Hematopoietic multipotent progenitor cell treated with erythropoietin and hydrocortisone succinate and interleukin-3 and kit ligand, for 17 days (in vitro differentiated cells): ENCODE measurements at regions not wholly inside any gene's neighbourhood (a gene's known extent, or its start where the extent isn't known, plus 50 kb on each side); places are given as distances from the start of the nearest gene placed in this dataset.
A peak's percentile ranks its signal among the peaks of the same experiment; 100 is the strongest.

Experiments used
- DNase-seq: peaks from one replicate; pipeline ENCODE4 v3.0.0-alpha.2; 2015; ENCODE audit warnings: low spot score

DNA sequence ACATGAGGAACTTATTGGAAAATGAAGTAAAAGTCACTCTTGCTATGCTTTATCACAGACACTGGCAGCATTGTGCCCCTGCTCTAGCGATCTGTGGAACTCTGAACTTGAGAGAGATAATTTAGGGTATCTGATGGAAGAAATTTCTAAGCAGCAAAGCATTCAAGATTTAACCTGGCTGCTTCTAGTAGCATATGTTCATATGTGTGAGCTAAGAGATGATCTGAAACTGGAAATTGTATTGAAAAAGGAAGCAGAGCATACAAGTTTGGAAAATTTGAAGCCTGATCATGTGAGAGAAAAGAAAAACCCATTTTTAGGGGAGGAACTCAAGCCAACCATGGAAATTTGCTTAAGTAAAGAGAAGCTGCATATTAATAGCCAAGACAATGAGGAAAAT, 657.7 kb downstream of the TRAM1L1 start:
- DNase-seq = no peak

DNA sequence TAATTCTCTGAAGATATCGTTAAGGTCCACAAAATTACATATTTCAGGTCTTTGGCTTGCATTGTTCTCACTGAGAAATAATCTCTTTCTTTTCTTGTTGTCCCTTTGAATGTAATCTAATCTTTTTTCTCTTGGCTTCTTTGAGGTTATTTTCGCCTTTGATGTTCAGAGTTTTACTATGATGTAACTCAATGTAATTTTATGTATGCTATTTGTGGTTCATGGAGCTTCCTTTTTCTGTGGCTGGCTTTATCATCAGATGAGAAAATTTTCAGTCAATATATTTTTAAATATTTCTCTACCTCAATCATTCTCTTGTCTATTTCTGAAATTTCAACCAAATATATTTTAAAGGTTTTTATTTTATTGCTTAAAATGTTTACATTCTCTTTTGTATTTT, 672.2 kb downstream of the TRAM1L1 start:
- no peak for DNase-seq

DNA sequence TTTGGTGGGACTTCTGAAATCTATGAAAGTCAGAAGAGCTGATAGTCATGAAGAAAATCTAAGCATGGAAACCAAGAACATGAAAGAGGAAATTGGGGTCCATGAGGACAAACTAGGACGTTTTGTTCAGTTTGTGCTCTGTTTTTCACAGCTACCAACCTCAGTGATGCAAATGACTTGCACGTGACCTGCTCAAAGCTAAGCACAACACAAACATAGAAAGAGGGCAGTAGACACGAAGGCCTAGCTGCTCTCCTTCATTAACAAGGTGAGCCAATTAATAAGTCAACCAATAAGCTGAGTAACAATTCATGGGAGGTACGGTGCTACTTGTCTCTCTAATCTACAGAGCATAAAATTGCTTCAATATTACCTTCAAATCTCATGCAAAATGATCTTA, 684.1 kb downstream of the TRAM1L1 start:
- DNase-seq = no peak

DNA sequence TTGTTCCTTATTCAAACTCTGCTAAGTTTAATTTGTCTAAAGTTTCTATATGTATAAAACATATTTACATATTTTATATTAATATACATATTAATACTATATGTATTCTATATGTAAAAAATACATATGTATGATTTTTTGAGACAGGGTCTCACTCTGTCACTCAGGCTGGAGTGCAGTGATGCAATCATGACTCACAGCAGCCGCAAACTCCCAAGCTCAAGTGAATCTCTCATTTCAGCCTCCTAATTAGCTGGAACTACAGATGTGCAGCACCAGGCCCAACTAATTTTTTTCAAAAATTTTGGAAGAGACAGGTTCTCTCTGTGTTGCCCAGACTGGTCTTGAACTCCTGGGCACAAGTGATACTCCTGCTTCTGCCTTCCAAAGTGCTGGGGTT, 684.9 kb downstream of the TRAM1L1 start:
- DNase-seq = no peak

DNA sequence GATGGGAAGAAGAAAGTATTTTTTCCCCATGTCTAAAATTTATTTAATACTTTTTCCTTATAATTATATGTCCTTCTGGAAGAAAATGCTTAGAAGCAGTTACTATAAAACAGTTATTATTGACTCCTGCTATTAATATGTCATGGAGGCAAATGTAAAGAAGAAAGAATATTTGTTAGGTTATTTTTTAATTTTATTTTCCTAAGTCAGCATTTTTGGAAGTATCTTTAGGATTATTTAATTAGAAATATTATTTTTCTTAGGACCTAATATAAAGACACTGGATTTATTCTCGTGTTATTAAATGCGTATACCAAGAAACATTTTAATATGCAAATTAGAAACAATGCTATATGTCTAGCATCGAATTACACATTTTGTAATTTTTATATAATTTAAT, 687.7 kb downstream of the TRAM1L1 start:
- no peak for DNase-seq

DNA sequence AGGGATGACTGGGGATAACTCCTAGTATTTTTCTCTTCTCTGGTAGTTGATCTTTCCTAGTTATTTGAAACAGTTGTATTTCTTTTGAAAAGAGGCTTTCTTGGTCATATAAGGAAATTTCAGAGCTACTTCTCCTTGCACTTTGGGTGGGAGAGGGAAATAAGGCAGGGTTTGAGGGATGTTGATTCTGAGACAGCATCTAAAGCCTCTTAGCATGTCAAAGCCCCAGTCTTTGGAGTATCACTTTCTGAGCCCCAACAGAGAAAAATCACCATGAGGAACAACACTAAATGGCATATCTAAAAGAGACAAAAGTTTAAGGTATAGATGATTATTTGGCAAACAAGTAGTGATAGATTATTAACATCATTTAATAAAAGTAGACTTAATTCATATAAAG, 688.1 kb downstream of the TRAM1L1 start:
- no peak for DNase-seq

DNA sequence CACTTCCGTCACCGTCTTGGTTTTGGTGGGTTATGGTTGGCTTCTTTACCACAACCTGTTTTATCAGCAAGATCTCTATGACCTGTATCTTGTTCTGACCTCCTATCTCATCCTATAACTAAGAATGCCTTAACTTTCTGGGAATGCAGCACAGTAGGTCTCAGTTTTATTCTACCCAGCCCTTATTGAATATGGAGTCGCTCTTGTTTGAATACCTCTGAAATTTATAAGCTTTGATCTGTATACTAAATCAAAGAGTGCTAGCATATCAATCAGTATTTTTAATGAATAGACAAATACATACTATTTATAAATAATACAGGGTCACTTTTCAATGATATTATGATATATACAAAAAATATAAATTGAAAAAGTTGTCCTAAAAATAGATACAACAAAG, 690.0 kb downstream of the TRAM1L1 start:
- no peak for DNase-seq

DNA sequence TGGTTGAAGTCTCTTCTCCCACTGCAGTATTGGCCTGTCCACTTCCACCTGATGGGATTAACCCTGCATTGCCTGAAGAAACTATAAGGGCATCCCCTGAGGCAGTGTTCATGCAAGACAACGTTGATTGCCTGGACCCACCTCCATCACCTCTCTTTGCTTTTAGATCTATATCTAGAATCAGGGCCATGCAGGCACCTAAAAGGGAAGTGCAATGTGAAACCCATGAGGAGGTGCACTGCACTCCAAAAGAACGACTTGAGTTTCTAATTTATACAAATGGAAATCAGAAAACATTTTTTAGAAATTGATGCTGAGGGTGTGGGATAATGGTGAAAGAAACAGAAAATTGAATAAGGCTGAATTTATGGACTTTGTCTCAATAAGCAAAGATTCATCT, 694.4 kb downstream of the TRAM1L1 start:
- no peak for DNase-seq

DNA sequence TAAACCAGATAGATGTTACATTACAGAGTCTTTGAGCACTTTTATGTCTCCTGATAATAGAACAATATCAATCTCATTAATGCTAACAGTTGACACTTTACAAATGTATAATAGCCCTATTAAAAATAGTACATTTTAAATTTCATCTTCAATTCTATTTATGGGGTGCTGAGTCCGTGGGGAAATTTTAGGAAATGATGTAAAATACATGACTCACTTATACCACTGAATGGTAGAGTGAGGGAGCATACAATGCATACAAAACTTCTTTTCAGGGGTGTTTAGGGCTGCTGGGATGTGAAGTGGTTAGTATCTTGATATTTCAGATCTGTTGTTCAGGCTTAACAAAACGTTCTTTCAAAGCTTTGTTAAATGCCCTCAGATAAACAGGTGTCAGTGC, 696.2 kb downstream of the TRAM1L1 start:
- no peak for DNase-seq

DNA sequence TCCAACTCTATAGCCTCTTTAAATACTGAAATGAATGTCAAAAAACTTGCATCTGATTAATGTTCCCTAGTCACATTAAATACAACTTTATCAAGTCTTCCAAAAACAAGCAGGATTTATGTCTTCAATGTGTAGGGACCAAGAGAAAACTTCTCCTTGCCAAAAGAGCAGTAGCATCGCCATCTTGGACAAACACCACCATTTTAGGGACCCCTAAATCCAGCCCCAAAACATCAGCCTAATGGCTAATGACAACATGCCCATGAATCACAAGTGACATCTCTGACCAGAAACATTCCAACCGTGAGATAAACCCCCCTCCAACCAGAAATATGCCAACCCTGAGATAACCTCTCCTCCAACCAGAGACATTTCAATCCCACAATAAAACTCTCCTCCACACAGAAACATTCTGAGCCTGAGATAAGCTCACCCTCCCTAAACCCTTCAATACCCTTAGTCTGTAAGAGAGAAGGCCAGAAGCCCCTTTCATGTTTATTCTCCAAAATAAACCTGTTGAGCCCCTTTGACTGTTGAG, 697.4 kb downstream of the TRAM1L1 start:
- no peak for DNase-seq

DNA sequence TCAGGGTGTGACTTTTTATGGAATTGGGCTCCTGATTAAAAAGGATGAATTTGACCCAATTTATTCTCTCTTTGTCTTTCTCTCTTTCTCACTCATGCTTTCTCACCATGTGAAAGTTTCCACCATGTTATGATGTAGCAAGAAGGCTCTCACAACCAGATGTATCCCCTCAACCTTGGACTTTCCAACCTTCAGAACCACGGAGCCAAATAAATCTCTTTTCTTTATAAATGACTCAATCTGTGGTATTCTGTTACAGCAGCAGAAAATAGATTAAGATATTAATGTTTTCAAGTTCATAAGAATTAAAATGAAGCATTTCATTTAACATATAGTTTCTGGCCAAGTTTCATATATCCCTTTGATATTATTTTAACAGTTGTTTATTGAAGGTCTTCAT, 698.5 kb downstream of the TRAM1L1 start:
- DNase-seq = no peak

DNA sequence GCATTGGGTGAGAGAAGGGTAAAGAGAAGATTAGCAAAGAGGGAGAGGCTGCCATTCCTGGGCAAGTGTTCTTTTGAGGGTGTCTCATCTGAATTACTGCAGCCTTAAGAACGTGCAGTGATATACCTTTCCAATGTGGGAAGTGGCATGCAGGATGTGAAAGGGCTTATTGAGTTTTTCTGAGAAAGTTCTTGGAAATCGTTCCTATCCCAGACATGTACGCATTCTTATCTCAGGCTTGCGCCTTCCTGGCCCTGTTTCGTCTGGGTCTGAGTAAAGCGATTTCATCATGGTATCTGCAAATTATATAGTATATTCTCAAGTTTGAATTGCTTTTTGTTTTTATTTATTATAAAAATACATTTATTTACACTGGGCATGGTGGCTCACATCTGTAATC, 699.8 kb downstream of the TRAM1L1 start:
- no peak for DNase-seq

DNA sequence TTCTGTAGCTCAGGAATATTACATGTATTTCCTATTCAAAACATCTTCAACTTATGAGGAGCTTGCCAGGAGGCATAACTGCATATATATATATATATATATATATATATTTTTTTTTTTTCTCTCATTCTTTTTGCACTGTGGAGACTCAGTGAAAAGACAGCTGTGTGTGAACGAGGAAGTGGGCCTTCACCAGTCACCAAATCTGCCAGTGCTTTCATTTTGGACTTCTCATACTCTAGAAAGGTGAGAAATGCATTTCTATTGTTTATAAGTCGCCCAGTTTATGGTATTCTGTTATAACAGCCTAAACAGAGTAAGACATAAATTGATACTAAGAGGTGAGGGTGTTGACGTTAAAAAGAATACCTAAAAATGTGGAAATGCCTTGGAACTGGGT, 710.6 kb downstream of the TRAM1L1 start:
- DNase-seq = no peak

DNA sequence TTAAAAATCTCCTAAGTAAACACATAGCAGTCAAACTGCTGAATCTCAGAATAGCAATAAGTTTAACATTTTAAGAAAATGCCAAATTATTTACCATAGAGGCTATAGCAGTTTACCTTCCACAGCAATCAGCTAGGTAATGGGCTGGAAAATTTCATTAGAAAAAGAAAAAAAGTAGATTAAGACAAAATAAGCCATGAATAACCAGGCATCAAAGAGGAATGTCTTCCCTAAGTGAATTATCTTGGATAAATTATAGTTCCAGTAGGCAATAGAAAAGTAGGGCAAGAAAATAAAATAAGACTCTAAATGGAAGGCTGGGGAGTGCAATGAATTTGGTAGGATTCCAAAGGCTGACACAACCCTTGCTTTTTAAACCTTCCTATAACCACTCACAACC, 722.8 kb downstream of the TRAM1L1 start:
- no peak for DNase-seq

DNA sequence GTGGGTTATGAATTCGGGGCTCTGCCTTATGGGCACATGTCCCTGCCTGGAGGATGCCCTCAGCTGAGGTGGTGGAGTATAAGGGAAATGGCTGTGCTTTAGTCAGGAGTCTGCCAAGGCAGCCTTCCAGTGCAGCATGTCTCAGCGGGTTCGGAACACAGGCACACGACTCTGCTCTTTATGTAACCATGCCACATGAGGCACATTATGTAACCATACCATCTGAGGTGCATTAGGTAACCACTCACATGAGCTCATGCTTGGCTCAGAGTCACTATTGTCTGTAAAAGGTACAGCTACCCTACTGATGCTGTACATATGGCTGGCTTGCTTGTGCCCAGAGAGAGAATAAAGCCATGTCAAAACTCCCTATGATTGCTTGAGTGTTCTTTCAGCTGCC, 723.6 kb downstream of the TRAM1L1 start:
- DNase-seq = no peak

DNA sequence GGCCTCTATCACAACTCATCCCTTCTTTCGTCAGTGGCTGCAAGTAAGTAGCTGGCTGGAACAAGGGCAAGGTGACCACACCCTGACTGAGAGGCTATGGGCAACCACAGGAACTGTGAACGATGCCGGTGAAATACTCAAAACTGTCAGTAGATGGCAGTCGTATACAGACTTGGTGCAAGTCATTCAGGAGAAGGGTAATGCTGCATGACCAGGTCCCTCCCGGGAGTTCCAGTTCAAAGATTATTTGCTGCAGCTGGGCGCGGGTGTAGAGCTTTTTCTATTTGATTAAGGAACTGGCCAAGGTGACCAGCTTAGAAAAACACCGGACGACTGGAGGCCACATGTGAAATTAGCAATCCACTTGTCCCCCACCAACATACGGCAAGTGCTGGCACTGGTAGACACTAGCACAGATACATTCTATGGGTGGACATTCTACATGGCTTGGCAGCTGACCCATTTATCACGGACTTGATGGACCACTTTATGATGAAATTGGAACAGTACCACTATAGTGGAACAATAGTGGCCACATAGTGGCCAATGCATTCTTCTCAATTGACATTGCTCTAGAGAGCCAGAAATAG, 726.6 kb downstream of the TRAM1L1 start:
- DNase-seq = peak; percentile 40

DNA sequence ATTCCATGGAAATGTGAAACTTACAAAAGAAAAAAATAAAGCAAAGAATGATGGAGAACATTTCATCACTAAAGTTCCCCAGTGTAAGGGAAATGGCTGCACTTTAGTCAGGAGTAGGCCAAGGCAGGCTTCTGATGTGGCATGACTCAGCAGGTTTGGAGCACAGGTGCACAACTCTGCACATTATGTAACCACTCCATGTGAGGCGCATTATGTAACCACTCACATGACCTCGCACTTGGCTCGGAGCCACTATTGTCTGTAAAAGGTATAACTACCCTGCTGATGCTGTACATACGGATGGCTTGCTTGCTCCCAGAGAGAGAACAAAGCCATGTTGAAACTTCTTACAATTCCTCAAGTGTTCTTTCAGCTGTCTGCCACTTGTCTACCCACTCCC, 727.6 kb downstream of the TRAM1L1 start:
- DNase-seq = no peak

DNA sequence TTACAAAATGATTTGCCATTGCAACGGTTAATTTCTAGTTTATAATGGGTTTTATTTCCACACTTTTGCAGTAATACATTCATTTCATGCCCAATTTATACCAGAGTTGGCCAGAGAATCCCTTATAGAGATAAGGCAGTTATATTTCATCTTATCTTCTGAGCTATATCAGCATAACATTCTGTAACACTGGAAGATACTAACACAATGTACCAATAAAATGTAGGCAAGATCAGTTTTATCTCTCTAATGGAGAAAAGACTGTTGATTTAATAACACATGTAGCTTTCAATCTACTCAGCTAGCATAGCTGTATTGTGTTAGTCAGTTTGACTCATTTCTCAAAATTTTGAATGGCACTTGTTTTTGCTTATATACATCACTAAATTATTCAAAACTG, 738.6 kb downstream of the TRAM1L1 start:
- DNase-seq = no peak

DNA sequence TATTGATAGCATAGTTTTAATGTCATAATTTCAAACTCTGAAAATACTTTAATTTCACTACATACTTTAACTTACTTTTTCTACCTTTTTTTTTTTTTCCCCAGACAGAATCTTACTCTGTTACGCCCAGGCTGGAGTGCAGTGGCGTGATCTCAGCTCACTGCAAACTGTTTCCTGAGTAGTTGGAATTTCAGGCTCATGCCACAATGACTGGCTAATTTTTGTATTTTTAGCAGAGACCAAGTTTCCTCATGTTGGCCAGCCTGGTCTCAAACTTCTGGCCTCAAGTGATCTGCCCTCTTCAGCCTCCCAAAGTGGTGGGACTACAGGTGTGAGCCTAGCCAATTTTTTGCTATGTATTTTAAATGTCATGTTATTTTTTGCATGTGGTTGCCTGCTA, 741.6 kb downstream of the TRAM1L1 start:
- DNase-seq = no peak

DNA sequence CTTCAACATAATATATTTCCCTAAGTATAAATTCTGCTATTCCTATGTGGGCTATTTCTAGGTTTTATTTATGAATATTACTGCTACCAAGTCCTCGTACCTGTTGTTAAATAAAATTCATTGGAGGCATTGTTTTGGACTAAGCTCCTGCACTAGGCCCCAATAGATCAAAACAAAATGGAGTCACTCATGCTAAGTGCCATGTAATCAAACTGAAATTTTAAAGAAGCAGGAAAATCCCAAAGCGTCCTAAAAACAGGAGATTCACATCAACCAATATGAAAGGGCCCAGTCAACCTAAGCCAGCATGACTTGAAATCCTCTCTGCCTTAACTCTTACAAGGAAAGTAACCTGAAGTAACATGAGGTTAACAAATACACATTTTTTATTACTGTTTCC, 743.2 kb downstream of the TRAM1L1 start:
- no peak for DNase-seq

DNA sequence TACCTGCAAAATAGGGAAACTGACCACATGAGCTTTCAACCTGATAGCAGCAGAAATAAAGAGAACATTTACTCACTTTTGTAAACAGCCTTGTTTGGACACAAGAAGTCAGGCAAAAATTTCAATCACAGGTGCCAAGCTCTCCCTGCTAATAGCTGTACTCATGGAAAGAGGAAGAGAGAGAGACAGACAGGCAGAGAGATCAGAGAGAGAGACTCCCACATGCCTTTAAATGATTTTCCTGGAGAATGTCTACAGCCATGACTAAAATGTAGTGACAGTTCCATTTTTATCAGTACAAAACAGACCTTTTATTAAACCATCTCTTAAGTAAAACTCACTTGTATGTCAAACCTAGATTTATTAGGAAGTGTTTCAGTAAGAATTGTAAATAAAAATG, 752.9 kb downstream of the TRAM1L1 start:
- no peak for DNase-seq

DNA sequence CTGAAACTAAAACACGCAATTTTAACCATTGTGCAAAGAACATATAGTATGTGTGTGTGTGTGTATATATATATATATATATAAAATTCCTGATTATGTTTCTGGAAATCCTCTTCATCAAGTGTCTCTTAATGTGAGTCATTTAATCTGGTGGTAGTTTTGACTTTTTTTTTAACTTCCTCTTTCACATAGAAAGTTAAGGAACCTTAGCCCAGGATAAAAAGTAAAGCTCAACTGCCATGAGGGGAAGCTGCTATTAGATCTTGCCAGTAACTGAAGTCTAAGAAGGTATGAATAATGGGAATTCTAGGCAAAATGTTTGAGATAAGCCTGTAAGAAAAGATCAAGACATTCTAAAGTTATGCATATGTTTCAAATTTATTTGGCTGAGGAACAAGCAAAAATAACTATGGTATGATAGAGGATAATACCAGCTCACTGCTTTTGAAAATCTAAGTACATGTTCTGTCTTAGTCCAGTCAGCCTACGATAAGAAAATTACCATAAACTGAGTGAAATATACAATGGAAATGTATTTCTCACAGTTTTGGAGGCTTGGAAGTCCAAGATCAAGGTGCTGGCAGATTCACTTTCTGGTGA, 757.0 kb downstream of the TRAM1L1 start:
- DNase-seq = no peak

DNA sequence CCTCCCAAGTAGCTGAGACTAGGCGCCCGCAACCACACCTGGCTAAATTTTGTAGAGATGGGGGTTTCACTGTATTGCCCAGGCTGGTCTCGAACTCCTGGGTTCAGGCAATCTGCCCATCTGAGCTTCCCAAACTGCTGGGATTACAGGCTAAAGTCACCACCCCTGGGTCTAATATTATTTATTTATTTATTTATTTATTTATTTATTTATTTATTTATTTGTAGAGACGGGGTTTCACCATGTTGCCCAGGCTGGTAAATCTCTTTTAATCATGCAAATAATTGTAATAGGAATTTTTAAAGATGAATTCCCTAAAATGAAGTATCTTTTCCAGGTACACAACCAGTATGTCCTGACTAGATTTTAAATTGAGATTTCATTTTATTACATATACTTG, 761.8 kb downstream of the TRAM1L1 start:
- DNase-seq = no peak

DNA sequence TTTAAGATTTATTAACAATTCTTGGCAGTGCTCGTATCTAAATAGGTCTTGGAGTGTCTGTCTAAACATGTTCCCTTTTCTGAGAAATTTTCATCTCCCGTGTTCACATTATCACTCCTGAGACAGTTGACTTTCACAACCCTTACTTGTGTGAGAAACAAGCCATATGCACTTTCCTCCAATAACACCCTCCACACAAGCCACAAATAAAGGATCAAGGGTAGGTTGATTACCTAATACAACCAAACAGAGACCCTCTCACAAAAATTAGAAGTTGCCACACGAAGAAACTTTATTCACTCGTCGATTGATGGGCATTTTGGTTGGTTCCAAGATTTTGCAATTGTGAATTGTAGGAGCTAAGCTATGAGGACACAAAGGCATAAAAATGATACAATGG, 763.9 kb downstream of the TRAM1L1 start:
- no peak for DNase-seq
